ENCODE measurements at regions not wholly inside any gene's neighbourhood (a gene's known extent, or its start where the extent isn't known, plus 50 kb on each side); places are given as distances from the start of the nearest gene placed in this dataset.

DNA sequence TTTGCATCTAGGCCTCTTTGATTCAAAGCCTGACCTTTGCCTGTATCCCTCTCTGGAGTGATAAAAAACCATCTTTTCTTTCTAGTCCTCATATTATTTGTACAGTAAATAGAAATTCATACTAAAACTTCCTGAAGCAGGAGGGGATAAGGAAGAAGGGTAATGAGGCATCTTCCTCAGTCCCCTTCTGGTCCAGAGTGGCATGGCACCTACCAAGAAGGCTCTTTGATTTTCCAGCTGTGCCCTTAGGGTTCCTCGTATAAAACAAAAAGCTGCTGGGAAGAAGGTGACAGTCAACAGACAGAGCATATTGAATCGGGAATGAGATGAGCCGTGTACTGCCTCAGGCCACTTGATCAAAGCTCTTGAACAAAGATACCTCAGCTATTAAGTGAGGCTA lies 71.9 kb upstream of the SPDL1 start:
- Mint-ChIP-seq H3K4me1 (no peaks in the 10 kb centered on the region), H3K9me3 (peaks cover 0 to 2% of the 10 kb centered on the region in 2 donors), H3K4me3 (no peak overlapping the region), H3K27me3 (ENCODE audit: low read depth in 2 of 2) (peaks cover 7 to 18% of the 10 kb centered on the region in 2 donors), H3K36me3 (no peaks in the 10 kb centered on the region), H3K27ac (no peak overlapping the region)
- ATAC-seq, result no peak
- intact Hi-C loops (cut with micrococcal nuclease), result no loop called here
- Histone ChIP-seq H3K4me1 (ENCODE audit: control insufficient read depth, insufficient read depth, low read length) (no peaks in the 10 kb centered on the region), H3K36me3 (ENCODE audit: control insufficient read depth, insufficient read depth, low read length) (no peaks in the 10 kb centered on the region), H3K9me3 (ENCODE audit: control insufficient read depth, insufficient read depth, low read length) (no peaks in the 10 kb centered on the region), H3K27me3 (ENCODE audit: control insufficient read depth, insufficient read depth, low read length) (no peaks in the 10 kb centered on the region), H3K27ac (ENCODE audit: low read length) (no peak overlapping the region), H3K4me3 (ENCODE audit: low read length) (no peak overlapping the region)
- WGBS (ENCODE audit: insufficient coverage), result 79% methylated on average over 3 of the region's 3 CpGs
- DNase-seq, result no peak
- TF ChIP-seq, protein P1, sequence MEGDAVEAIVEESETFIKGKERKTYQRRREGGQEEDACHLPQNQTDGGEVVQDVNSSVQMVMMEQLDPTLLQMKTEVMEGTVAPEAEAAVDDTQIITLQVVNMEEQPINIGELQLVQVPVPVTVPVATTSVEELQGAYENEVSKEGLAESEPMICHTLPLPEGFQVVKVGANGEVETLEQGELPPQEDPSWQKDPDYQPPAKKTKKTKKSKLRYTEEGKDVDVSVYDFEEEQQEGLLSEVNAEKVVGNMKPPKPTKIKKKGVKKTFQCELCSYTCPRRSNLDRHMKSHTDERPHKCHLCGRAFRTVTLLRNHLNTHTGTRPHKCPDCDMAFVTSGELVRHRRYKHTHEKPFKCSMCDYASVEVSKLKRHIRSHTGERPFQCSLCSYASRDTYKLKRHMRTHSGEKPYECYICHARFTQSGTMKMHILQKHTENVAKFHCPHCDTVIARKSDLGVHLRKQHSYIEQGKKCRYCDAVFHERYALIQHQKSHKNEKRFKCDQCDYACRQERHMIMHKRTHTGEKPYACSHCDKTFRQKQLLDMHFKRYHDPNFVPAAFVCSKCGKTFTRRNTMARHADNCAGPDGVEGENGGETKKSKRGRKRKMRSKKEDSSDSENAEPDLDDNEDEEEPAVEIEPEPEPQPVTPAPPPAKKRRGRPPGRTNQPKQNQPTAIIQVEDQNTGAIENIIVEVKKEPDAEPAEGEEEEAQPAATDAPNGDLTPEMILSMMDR (IDR thresholded peaks at IDR 0.05), result no peak

DNA sequence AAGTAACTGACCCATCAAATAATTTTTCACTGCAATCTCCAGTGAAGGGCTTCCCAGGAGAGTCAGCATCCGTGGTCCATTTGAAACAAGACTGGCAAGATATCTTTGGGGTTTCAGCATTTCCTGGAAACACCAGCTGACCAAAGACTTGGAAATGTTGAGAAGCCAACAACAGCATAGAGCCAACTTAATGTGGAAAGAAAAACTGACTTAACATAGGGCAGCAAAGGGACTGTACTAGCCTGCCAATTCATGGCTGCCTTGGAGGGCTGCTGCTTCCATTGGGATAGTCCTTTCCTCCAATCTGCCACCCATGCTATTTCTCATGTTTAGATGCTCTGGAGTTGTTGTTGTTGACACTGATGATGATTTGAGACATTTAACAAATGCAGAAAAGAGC lies 76.5 kb upstream of the SPDL1 start:
- 86% methylated on average over 1 of the region's 1 CpG for WGBS (ENCODE audit: insufficient coverage)
- Histone ChIP-seq H3K36me3 (ENCODE audit: control insufficient read depth, insufficient read depth, low read length) (no peaks in the 10 kb centered on the region), H3K4me3 (ENCODE audit: low read length) (no peak overlapping the region), H3K9me3 (ENCODE audit: control insufficient read depth, insufficient read depth, low read length) (no peaks in the 10 kb centered on the region), H3K27me3 (ENCODE audit: control insufficient read depth, insufficient read depth, low read length) (no peaks in the 10 kb centered on the region), H3K4me1 (ENCODE audit: control insufficient read depth, insufficient read depth, low read length) (no peaks in the 10 kb centered on the region), H3K27ac (ENCODE audit: low read length) (no peak overlapping the region)
- TF ChIP-seq, protein P1 (IDR thresholded peaks at IDR 0.05), result no peak
- H3K4me3 Mint-ChIP-seq, result no peak overlapping the region
- no peak overlapping the region for H3K27ac Mint-ChIP-seq
- no peaks in the 10 kb centered on the region for H3K4me1 Mint-ChIP-seq
- ATAC-seq, result no peak
- intact Hi-C loops (cut with micrococcal nuclease), result no loop called here
- H3K9me3 Mint-ChIP-seq, result peaks cover 0 to 2% of the 10 kb centered on the region in 2 donors
- no peaks in the 10 kb centered on the region for H3K36me3 Mint-ChIP-seq
- no peak for DNase-seq
- H3K27me3 Mint-ChIP-seq (ENCODE audit: low read depth in 2 of 2), result peaks cover 14 to 48% of the 10 kb centered on the region in 2 donors

DNA sequence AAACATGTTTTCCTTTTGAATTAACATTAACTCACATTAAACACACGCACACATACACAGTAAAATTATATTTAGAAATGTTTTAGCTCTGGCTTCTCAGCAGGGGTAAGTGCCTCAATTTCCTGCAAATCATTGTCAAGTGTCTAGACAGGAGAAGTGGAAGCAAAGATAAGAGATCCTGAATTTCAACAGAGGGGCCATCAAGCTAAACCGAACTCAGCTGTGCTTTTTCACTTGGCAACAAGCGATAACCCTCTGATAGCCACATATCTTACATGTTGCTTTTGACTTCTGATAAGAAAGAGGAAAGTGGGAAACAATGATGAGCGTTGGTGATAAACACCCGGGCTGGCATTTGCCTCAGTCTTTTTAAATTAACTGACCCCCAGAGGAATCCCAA lies 79.7 kb upstream of the SPDL1 start:
- H3K9me3 Mint-ChIP-seq, result peaks cover 0 to 2% of the 10 kb centered on the region in 2 donors
- DNase-seq (no peak), ATAC-seq (no peak)
- Histone ChIP-seq H3K4me1 (ENCODE audit: control insufficient read depth, insufficient read depth, low read length) (no peaks in the 10 kb centered on the region), H3K9me3 (ENCODE audit: control insufficient read depth, insufficient read depth, low read length) (no peaks in the 10 kb centered on the region), H3K27ac (ENCODE audit: low read length) (no peak overlapping the region), H3K36me3 (ENCODE audit: control insufficient read depth, insufficient read depth, low read length) (no peaks in the 10 kb centered on the region), H3K27me3 (ENCODE audit: control insufficient read depth, insufficient read depth, low read length) (no peaks in the 10 kb centered on the region), H3K4me3 (ENCODE audit: low read length) (no peak overlapping the region)
- TF ChIP-seq, protein P1 (IDR thresholded peaks at IDR 0.05), result no peak
- H3K4me1 Mint-ChIP-seq, result no peaks in the 10 kb centered on the region
- WGBS (ENCODE audit: insufficient coverage), result 17% methylated on average over 2 of the region's 5 CpGs
- no peaks in the 10 kb centered on the region for H3K36me3 Mint-ChIP-seq
- intact Hi-C loops (cut with micrococcal nuclease), result no loop called here
- H3K4me3 Mint-ChIP-seq, result no peak overlapping the region
- H3K27ac Mint-ChIP-seq, result no peak overlapping the region
- H3K27me3 Mint-ChIP-seq (ENCODE audit: low read depth in 2 of 2), result peaks cover 14 to 47% of the 10 kb centered on the region in 2 donors

DNA sequence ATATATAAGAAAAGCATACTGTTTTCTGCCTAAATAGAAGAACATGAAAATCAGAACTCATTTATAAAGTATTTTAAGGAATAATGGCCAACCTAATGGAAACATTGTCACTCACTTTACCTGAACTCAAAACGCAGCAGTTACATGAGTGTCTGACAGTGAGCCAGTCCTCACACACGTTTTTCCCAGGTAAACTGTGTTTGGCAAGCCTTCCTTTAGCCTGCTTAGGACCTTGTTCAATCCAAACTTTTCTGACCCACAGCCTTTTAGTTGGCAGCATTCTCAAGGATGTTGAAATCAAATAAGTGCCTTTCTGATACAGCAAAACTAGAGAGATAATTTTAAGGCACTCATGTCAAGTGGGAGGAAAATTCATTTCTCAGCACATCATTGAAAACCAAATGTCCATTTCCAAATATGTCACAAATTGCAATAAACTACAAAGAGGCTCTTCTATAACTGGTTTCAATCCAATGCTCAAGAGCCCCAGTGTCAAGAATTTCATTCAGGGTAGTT lies 83.5 kb upstream of the SPDL1 start:
- Histone ChIP-seq H3K9me3 (ENCODE audit: control insufficient read depth, insufficient read depth, low read length) (no peaks in the 10 kb centered on the region), H3K27ac (ENCODE audit: low read length) (no peak overlapping the region), H3K4me3 (ENCODE audit: low read length) (no peak overlapping the region), H3K36me3 (ENCODE audit: control insufficient read depth, insufficient read depth, low read length) (no peaks in the 10 kb centered on the region), H3K27me3 (ENCODE audit: control insufficient read depth, insufficient read depth, low read length) (no peaks in the 10 kb centered on the region), H3K4me1 (ENCODE audit: control insufficient read depth, insufficient read depth, low read length) (no peaks in the 10 kb centered on the region)
- Mint-ChIP-seq H3K27me3 (ENCODE audit: low read depth in 2 of 2) (peaks cover 13 to 46% of the 10 kb centered on the region in 2 donors), H3K36me3 (no peaks in the 10 kb centered on the region), H3K27ac (no peak overlapping the region), H3K4me3 (no peak overlapping the region), H3K4me1 (no peaks in the 10 kb centered on the region), H3K9me3 (no peaks in the 10 kb centered on the region)
- ATAC-seq (no peak), DNase-seq (no peak)
- TF ChIP-seq, protein P1 (IDR thresholded peaks at IDR 0.05), result no peak
- intact Hi-C loops (cut with micrococcal nuclease), result no loop called here
- 62% methylated on average over 2 of the region's 2 CpGs for WGBS (ENCODE audit: insufficient coverage)

Measured in natural killer cell (primary cell).